H9 (cell line): ENCODE measurements at regions not wholly inside any gene's neighbourhood (a gene's known extent, or its start where the extent isn't known, plus 50 kb on each side); places are given as distances from the start of the nearest gene placed in this dataset.

Experiments used
- DNase-seq: peaks from one replicate; pipeline ENCODE4 v3.0.0-alpha.2; 2017
- H2AFZ ChIP-seq: one replicate; pipeline ENCODE4 v1.6.1; 2013; ENCODE audit warnings: mild to moderate bottlenecking, low read length, control low read depth, moderate library complexity
- H2AK5ac ChIP-seq: 2 replicates; pipeline ENCODE4 v1.6.1; 2013; ENCODE audit warnings: low read length, control low read depth, mixed read lengths; ENCODE audit not compliant: insufficient read length
- H2BK120ac ChIP-seq: one replicate; pipeline ENCODE4 v1.6.1; 2013; ENCODE audit warnings: low read depth, mild to moderate bottlenecking, low read length, control low read depth, inconsistent platforms; ENCODE audit not compliant: poor library complexity, severe bottlenecking
- H2BK12ac ChIP-seq: 2 replicates; pipeline ENCODE4 v1.6.1; 2013; ENCODE audit warnings: low read length, control low read depth, mixed read lengths, low read depth; ENCODE audit not compliant: insufficient read length
- H2BK15ac ChIP-seq: 2 replicates; pipeline ENCODE4 v1.6.1; 2013; ENCODE audit warnings: low read depth, low read length, control low read depth
- H2BK20ac ChIP-seq: one replicate; pipeline ENCODE4 v1.6.1; 2013; ENCODE audit warnings: low read depth, mild to moderate bottlenecking, low read length, control low read depth, inconsistent platforms; ENCODE audit not compliant: poor library complexity, severe bottlenecking
- H2BK5ac ChIP-seq: 2 replicates; pipeline ENCODE4 v1.6.1; 2013; ENCODE audit warnings: low read length, control low read depth, mixed read lengths; ENCODE audit not compliant: insufficient read length
- H3K14ac ChIP-seq: 2 replicates; pipeline ENCODE4 v1.6.1; 2013; ENCODE audit warnings: low read length, control low read depth; ENCODE audit not compliant: insufficient read depth
- H3K18ac ChIP-seq: 2 replicates; pipeline ENCODE4 v1.6.1; 2013; ENCODE audit warnings: low read depth, mild to moderate bottlenecking, mixed read lengths, low read length, control low read depth; ENCODE audit not compliant: insufficient read length
- H3K23ac ChIP-seq: 2 replicates; pipeline ENCODE4 v1.6.1; 2013; ENCODE audit warnings: low read length, control low read depth, mixed read lengths, low read depth; ENCODE audit not compliant: insufficient read length
- H3K23me2 ChIP-seq: 2 replicates; pipeline ENCODE4 v1.6.1; 2013; ENCODE audit warnings: low read depth, mild to moderate bottlenecking, mixed read lengths, low read length, control low read depth; ENCODE audit not compliant: insufficient read length, poor library complexity, severe bottlenecking
- H3K27ac ChIP-seq: 2 replicates; pipeline ENCODE4 v1.5.1; 2013; ENCODE audit warnings: low read length, control low read depth, mixed read lengths, low read depth; ENCODE audit not compliant: insufficient read length
- H3K27me3 ChIP-seq: 2 replicates; pipeline ENCODE4 v1.6.1; 2013; ENCODE audit warnings: low read length, control low read depth, inconsistent platforms; ENCODE audit not compliant: insufficient read depth
- H3K4ac ChIP-seq: 2 replicates; pipeline ENCODE4 v1.6.1; 2013; ENCODE audit warnings: low read depth, mild to moderate bottlenecking, control low read depth, inconsistent platforms, low read length, moderate library complexity
- H3K4me1 ChIP-seq: 2 replicates; pipeline ENCODE4 v1.6.1; 2013; ENCODE audit warnings: low read length, control low read depth, inconsistent platforms; ENCODE audit not compliant: insufficient read depth
- H3K4me2 ChIP-seq: 2 replicates; pipeline ENCODE4 v1.6.1; 2013; ENCODE audit warnings: low read length, control low read depth, mixed read lengths; ENCODE audit not compliant: insufficient read length, insufficient read depth
- H3K56ac ChIP-seq: 2 replicates; pipeline ENCODE4 v1.6.1; 2013; ENCODE audit warnings: low read depth, mild to moderate bottlenecking, mixed read lengths, low read length, control low read depth; ENCODE audit not compliant: insufficient read length
- H3K79me1 ChIP-seq: 2 replicates; pipeline ENCODE4 v1.6.1; 2013; ENCODE audit warnings: low read depth, mild to moderate bottlenecking, moderate library complexity, low read length, control low read depth, inconsistent platforms; ENCODE audit not compliant: insufficient read depth, poor library complexity, severe bottlenecking
- H3K79me2 ChIP-seq: 2 replicates; pipeline ENCODE4 v1.6.1; 2013; ENCODE audit warnings: low read length, control low read depth, inconsistent platforms; ENCODE audit not compliant: insufficient read depth
- H3K9ac ChIP-seq: 2 replicates; pipeline ENCODE4 v1.6.1; 2013; ENCODE audit warnings: low read length, control low read depth, mixed read lengths; ENCODE audit not compliant: insufficient read length; ENCODE audit errors: extremely low read depth
- H3K9me3 ChIP-seq: one replicate; pipeline ENCODE4 v1.6.1; 2013; ENCODE audit warnings: low read depth, low read length, inconsistent platforms; ENCODE audit not compliant: control insufficient read depth
- H3T11ph ChIP-seq: one replicate; pipeline ENCODE4 v1.6.1; 2013; ENCODE audit warnings: mild to moderate bottlenecking, low read length, control low read depth, inconsistent platforms
- H4K20me1 ChIP-seq: one replicate; pipeline ENCODE4 v1.6.1; 2013; ENCODE audit not compliant: control insufficient read depth, insufficient read length, insufficient read depth
- H4K5ac ChIP-seq: 2 replicates; pipeline ENCODE4 v1.6.1; 2013; ENCODE audit warnings: low read depth, mild to moderate bottlenecking, mixed read lengths, low read length, control low read depth; ENCODE audit not compliant: insufficient read length
- H4K8ac ChIP-seq: replicated peaks from 2 replicates; pipeline ENCODE4 v1.6.1; 2013; ENCODE audit warnings: low read length, control low read depth, mixed read lengths, low read depth; ENCODE audit not compliant: insufficient read length
- H4K91ac ChIP-seq: 2 replicates; pipeline ENCODE4 v1.6.1; 2013; ENCODE audit warnings: low read depth, mild to moderate bottlenecking, moderate library complexity, mixed read lengths, low read length, control low read depth; ENCODE audit not compliant: insufficient read length
- H3K27ac Mint-ChIP-seq, 3 experiments: 2 replicates in 2 of 3; 3 replicates in 1 of 3; pipeline ENCODE4 v1.8.0; 2020 to 2021; ENCODE audit warnings: mixed read lengths in 3 of 3, mild to moderate bottlenecking in 1 of 3, moderate library complexity in 1 of 3
- H3K27me3 Mint-ChIP-seq: 2 replicates; pipeline ENCODE4 v1.8.0; 2021; ENCODE audit warnings: low read depth, mild to moderate bottlenecking, moderate library complexity, mixed read lengths
- H3K36me3 Mint-ChIP-seq, 3 experiments: 2 replicates in 2 of 3; 3 replicates in 1 of 3; pipeline ENCODE4 v1.8.0; 2020 to 2021; ENCODE audit warnings: low read depth in 3 of 3, mixed read lengths in 3 of 3; ENCODE audit not compliant: insufficient read depth in 1 of 3
- H3K4me1 Mint-ChIP-seq, 2 experiments: 2 replicates each; pipeline ENCODE4 v1.8.0; 2020; ENCODE audit warnings: mixed read lengths in 2 of 2
- H3K4me3 Mint-ChIP-seq, 2 experiments: 2 replicates in 1 of 2; 3 replicates in 1 of 2; pipeline ENCODE4 v1.8.0; 2020 to 2021; ENCODE audit warnings: mild to moderate bottlenecking in 2 of 2, mixed read lengths in 2 of 2, moderate library complexity in 1 of 2
- H3K9me3 Mint-ChIP-seq, 2 experiments: 2 replicates in 1 of 2; 3 replicates in 1 of 2; pipeline ENCODE4 v1.8.0; 2020; ENCODE audit warnings: mild to moderate bottlenecking in 2 of 2, mixed read lengths in 2 of 2, moderate library complexity in 1 of 2
- CTCF ChIP-seq: fragments of 200-600 bp; sonication (generic); conservative IDR thresholded peaks from 3 replicates; pipeline ENCODE4 v1.8.0; 2021; ENCODE audit warnings: antibody characterized with exemption, mild to moderate bottlenecking
- WGBS: extraction: QIAGEN DNeasy Blood & Tissue Kit; methylation state at CpG from one replicate; pipeline ENCODE4 v1.1.7; 2013; ENCODE audit warnings: missing lambda C conversion rate, low lambda C conversion rate, mixed read lengths; ENCODE audit not compliant: insufficient read length; ENCODE audit errors: extremely low coverage; 5-methylcytosine and 5-hydroxymethylcytosine counted together

DNA sequence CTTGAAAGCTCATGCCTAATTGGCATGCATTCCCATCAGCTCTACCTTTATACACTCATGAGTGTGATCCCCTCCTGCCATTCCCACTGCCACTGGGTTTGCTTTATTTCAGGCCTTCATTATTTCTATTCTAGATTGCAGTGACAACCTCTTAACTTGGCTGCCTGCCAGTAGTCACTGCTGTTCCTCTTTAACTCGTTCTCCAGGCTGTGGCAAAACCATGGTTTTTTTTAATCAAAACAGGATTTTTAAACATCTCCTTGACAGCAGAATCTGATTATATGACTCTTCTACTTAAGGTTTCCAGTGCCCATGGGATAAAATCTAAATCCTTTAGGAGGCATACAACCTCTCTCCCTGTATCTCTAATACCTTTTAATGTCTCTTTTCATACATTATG is 223.7 kb upstream of the PCDH15 start:
- Histone ChIP-seq H4K8ac (no peak overlapping the region), H3K23ac (no peak overlapping the region), H3K27ac (no peak overlapping the region), H3K4me1 (no peaks in the 10 kb centered on the region), H2BK15ac (no peak overlapping the region), H3K27me3 (no peaks in the 10 kb centered on the region), H4K5ac (no peak overlapping the region), H2BK5ac (no peak overlapping the region), H2AK5ac (no peak overlapping the region), H4K20me1 (no peaks in the 10 kb centered on the region), H3T11ph (no peak overlapping the region), H2BK12ac (no peak overlapping the region), H3K79me2 (no peaks in the 10 kb centered on the region), H3K4ac (no peak overlapping the region), H3K9ac (no peak overlapping the region), H3K23me2 (no peaks in the 10 kb centered on the region), H3K79me1 (no peaks in the 10 kb centered on the region), H2AFZ (no peak overlapping the region), H3K4me2 (no peak overlapping the region), H4K91ac (no peak overlapping the region), H3K9me3 (no peaks in the 10 kb centered on the region), H2BK20ac (no peak overlapping the region), H2BK120ac (no peak overlapping the region), H3K56ac (no peak overlapping the region), H3K14ac (no peak overlapping the region), H3K18ac (no peak overlapping the region)
- Mint-ChIP-seq H3K27me3 (no peaks in the 10 kb centered on the region), H3K36me3 (no peaks in the 10 kb centered on the region), H3K4me3 (no peak overlapping the region), H3K9me3 (no peaks in the 10 kb centered on the region), H3K27ac (no peak overlapping the region; a peak in 1 of 7 replicates), H3K4me1 (no peaks in the 10 kb centered on the region)
- WGBS = no CpG with 5 or more reads among the region's 1 CpG
- DNase-seq = no peak
- no peak for TF ChIP-seq CTCF
